GM23338 (cell line): ENCODE measurements at regions not wholly inside any gene's neighbourhood (a gene's known extent, or its start where the extent isn't known, plus 50 kb on each side); places are given as distances from the start of the nearest gene placed in this dataset.

ENCODE experiments used
- ATAC-seq: fragments of 200-7000 bp; cut with Tn5 transposase; 3 replicates; pipeline ENCODE4 v1.9.1; 2020
- DNase-seq: peaks from one replicate; pipeline ENCODE4 v3.0.0-alpha.2; 2015; ENCODE audit warnings: low spot score
- H2AFZ ChIP-seq: fragments of 200-600 bp; sonication (generic); 2 replicates; pipeline ENCODE4 v1.8.0; 2016; ENCODE audit warnings: antibody characterized with exemption, mild to moderate bottlenecking, moderate library complexity
- H3F3A ChIP-seq: fragments of 200-600 bp; sonication (generic); replicated peaks from 2 replicates; pipeline ENCODE4 v1.8.0; 2017; ENCODE audit warnings: antibody characterized with exemption, mixed run types, low read depth
- H3K27ac ChIP-seq: fragments of 200-600 bp; sonication (generic); 2 replicates; pipeline ENCODE4 v1.6.1; 2016; ENCODE audit warnings: low read depth
- H3K27me3 ChIP-seq: fragments of 200-600 bp; sonication (generic); 2 replicates; pipeline ENCODE4 v1.8.0; 2016; ENCODE audit warnings: mild to moderate bottlenecking, mixed run types, moderate library complexity; ENCODE audit not compliant: insufficient read depth
- H3K36me3 ChIP-seq: fragments of 200-600 bp; sonication (generic); 2 replicates; pipeline ENCODE4 v1.8.0; 2016; ENCODE audit warnings: mild to moderate bottlenecking; ENCODE audit not compliant: insufficient read depth
- H3K4me1 ChIP-seq: fragments of 200-600 bp; sonication (generic); 2 replicates; pipeline ENCODE4 v1.8.0; 2016; ENCODE audit warnings: mild to moderate bottlenecking, moderate library complexity; ENCODE audit not compliant: insufficient read depth
- H3K4me2 ChIP-seq: fragments of 200-600 bp; sonication (generic); 2 replicates; pipeline ENCODE4 v1.7.1; 2017; ENCODE audit warnings: mixed run types
- H3K4me3 ChIP-seq: fragments of 200-600 bp; sonication (generic); 2 replicates; pipeline ENCODE4 v1.6.1; 2016; ENCODE audit warnings: mixed run types
- H3K79me2 ChIP-seq: fragments of 200-600 bp; sonication (generic); replicated peaks from 2 replicates; pipeline ENCODE4 v1.8.0; 2017; ENCODE audit warnings: mild to moderate bottlenecking; ENCODE audit not compliant: insufficient read depth
- H3K9me2 ChIP-seq: fragments of 200-600 bp; sonication (generic); 2 replicates; pipeline ENCODE4 v1.8.0; 2017; ENCODE audit not compliant: insufficient read depth
- H4K20me1 ChIP-seq: fragments of 200-600 bp; sonication (generic); replicated peaks from 2 replicates; pipeline ENCODE4 v1.8.0; 2017; ENCODE audit warnings: mild to moderate bottlenecking; ENCODE audit not compliant: insufficient read depth
- H3K27ac Mint-ChIP-seq: 2 replicates; pipeline ENCODE4 v1.8.0; 2020; ENCODE audit warnings: inconsistent platforms, mild to moderate bottlenecking, moderate library complexity, mixed read lengths
- H3K27me3 Mint-ChIP-seq: 3 replicates; pipeline ENCODE4 v1.8.0; 2022; ENCODE audit warnings: low read depth, mild to moderate bottlenecking, moderate library complexity, mixed read lengths, inconsistent platforms; ENCODE audit not compliant: insufficient read depth, poor library complexity
- H3K36me3 Mint-ChIP-seq: 3 replicates; pipeline ENCODE4 v1.8.0; 2021; ENCODE audit warnings: low read depth, mild to moderate bottlenecking, inconsistent platforms, moderate library complexity, mixed read lengths
- H3K4me1 Mint-ChIP-seq: 3 replicates; pipeline ENCODE4 v1.8.0; 2020; ENCODE audit warnings: mild to moderate bottlenecking, inconsistent platforms, mixed read lengths
- H3K4me3 Mint-ChIP-seq: 3 replicates; pipeline ENCODE4 v1.8.0; 2021; ENCODE audit warnings: moderate library complexity, mild to moderate bottlenecking, inconsistent platforms, mixed read lengths
- H3K9me3 Mint-ChIP-seq: 3 replicates; pipeline ENCODE4 v1.8.0; 2020; ENCODE audit warnings: moderate library complexity, mild to moderate bottlenecking, inconsistent platforms, mixed read lengths
- EZH2phosphoT487 ChIP-seq: fragments of 200-600 bp; sonication (generic); IDR thresholded peaks from one replicate; pipeline ENCODE4 v1.8.1; 2018; ENCODE audit warnings: antibody characterized with exemption; ENCODE audit not compliant: unreplicated experiment
- JUNB ChIP-seq: IDR thresholded peaks from one replicate; pipeline ENCODE4 v1.6.1; 2016; ENCODE audit warnings: antibody characterized with exemption; ENCODE audit not compliant: unreplicated experiment
- NANOG ChIP-seq: IDR thresholded peaks from 2 replicates; pipeline ENCODE4 v1.6.1; 2016; ENCODE audit warnings: antibody characterized with exemption, borderline replicate concordance
- ZNF114 ChIP-seq: fragments of 250-450 bp; sonication (Bioruptor Pico); IDR thresholded peaks from 2 replicates; pipeline ENCODE4 v1.5.0; 2020; ENCODE audit warnings: mild to moderate bottlenecking, moderate library complexity
- TF ChIP-seq, protein P1 (sequence below), 2 experiments: fragments of 200-600 bp in 1 of 2; sonication (generic) in 1 of 2; conservative IDR thresholded peaks; 2 replicates each; pipeline versions ENCODE4 v1.5.1 to v1.6.1; 2016 to 2017; ENCODE audit warnings: antibody characterized with exemption in 2 of 2, low read depth in 2 of 2, mild to moderate bottlenecking in 2 of 2, moderate library complexity in 1 of 2
- TF ChIP-seq, protein P2 (sequence below): IDR thresholded peaks from one replicate; pipeline ENCODE4 v1.6.1; 2018; ENCODE audit warnings: antibody characterized with exemption; ENCODE audit not compliant: unreplicated experiment
- TF ChIP-seq, protein P3 (sequence below): IDR thresholded peaks from 2 replicates; pipeline ENCODE4 v1.6.1; 2016; ENCODE audit warnings: antibody characterized with exemption

DNA sequence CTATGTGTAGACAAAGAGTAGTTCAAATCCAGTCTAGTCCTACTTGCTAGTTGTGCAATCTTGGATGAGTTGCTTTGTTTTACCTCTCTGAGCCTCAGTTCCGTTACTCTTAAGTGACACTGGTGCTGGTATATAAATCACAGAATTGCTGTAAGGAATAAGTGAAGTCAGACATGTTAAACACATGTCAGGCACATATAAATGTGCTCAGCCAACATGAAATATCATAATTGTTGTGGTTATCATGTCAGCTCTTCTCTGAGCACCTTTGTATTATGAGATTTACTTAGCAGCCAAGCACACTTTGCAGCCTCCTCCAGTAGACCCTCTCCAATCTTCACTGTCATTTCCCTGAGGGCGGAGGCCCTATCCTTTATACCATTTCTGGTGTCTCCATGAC is 87.9 kb upstream of the PAK3 start:
- H3K27me3 ChIP-seq, result no peaks in the 10 kb centered on the region
- H3K27ac ChIP-seq, result no peak overlapping the region
- H3K4me1 Mint-ChIP-seq, result peaks cover 30% of the 10 kb centered on the region; the same call in 2 of the 3 replicates
- peaks cover 2% of the 10 kb centered on the region for H3K27me3 Mint-ChIP-seq
- no peaks in the 10 kb centered on the region for H4K20me1 ChIP-seq
- peaks cover 6% of the 10 kb centered on the region; the same call in 1 of the 2 replicates for H3K4me1 ChIP-seq
- H3K36me3 Mint-ChIP-seq, result no peaks in the 10 kb centered on the region
- no peaks in the 10 kb centered on the region for H3K9me2 ChIP-seq
- no peak for DNase-seq
- no peak for TF ChIP-seq JUNB
- no peaks in the 10 kb centered on the region for H3K9me3 Mint-ChIP-seq
- H3K4me3 Mint-ChIP-seq, result no peak overlapping the region
- no peak for ATAC-seq
- no peaks in the 10 kb centered on the region for H3F3A ChIP-seq
- no peak overlapping the region for H3K4me2 ChIP-seq
- H3K4me3 ChIP-seq, result no peak overlapping the region
- H3K27ac Mint-ChIP-seq, result no peak overlapping the region
- no peak overlapping the region for H2AFZ ChIP-seq
- H3K36me3 ChIP-seq, result no peaks in the 10 kb centered on the region
- no peaks in the 10 kb centered on the region for H3K79me2 ChIP-seq

DNA sequence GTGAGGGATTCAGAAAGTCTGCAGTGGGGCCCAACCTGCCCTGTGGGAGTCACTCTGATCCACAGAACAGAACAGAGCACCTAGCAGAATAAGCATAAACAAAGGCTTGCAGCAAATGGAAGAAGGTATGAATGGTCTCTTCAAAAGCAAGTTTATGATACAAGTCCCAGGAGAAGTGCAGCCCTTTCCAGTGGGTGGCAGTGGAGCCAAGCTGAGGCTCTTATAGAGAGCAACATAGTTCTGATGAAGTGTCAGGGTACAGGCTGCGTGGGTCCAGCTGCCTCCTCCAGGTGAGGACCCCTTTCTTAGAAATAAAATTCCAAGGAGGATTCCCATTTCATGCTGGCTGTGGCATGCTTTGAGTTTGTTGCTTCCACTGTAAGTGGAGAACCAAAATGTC is 88.8 kb upstream of the PAK3 start:
- no peak overlapping the region for H2AFZ ChIP-seq
- no peaks in the 10 kb centered on the region for H4K20me1 ChIP-seq
- H3K36me3 ChIP-seq, result no peaks in the 10 kb centered on the region
- Mint-ChIP-seq H3K4me3 (no peak overlapping the region), H3K9me3 (no peaks in the 10 kb centered on the region), H3K4me1 (peaks cover 32% of the 10 kb centered on the region; the same call in 2 of the 3 replicates), H3K36me3 (no peaks in the 10 kb centered on the region), H3K27ac (no peak overlapping the region), H3K27me3 (peaks cover 2% of the 10 kb centered on the region)
- H3K79me2 ChIP-seq, result no peaks in the 10 kb centered on the region
- no peaks in the 10 kb centered on the region for H3K9me2 ChIP-seq
- no peak overlapping the region for H3K4me3 ChIP-seq
- H3K4me2 ChIP-seq, result no peak overlapping the region
- H3K27me3 ChIP-seq, result no peaks in the 10 kb centered on the region
- H3K27ac ChIP-seq, result no peak overlapping the region
- no peak for ATAC-seq
- H3F3A ChIP-seq, result no peaks in the 10 kb centered on the region
- H3K4me1 ChIP-seq, result peaks cover 6% of the 10 kb centered on the region; the same call in 1 of the 2 replicates
- no peak for DNase-seq
- TF ChIP-seq, protein P1, sequence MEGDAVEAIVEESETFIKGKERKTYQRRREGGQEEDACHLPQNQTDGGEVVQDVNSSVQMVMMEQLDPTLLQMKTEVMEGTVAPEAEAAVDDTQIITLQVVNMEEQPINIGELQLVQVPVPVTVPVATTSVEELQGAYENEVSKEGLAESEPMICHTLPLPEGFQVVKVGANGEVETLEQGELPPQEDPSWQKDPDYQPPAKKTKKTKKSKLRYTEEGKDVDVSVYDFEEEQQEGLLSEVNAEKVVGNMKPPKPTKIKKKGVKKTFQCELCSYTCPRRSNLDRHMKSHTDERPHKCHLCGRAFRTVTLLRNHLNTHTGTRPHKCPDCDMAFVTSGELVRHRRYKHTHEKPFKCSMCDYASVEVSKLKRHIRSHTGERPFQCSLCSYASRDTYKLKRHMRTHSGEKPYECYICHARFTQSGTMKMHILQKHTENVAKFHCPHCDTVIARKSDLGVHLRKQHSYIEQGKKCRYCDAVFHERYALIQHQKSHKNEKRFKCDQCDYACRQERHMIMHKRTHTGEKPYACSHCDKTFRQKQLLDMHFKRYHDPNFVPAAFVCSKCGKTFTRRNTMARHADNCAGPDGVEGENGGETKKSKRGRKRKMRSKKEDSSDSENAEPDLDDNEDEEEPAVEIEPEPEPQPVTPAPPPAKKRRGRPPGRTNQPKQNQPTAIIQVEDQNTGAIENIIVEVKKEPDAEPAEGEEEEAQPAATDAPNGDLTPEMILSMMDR (conservative IDR thresholded peaks at IDR 0.05; ENCODE audit: low read depth in 2 of 2), result no peak
- TF ChIP-seq, protein P2, sequence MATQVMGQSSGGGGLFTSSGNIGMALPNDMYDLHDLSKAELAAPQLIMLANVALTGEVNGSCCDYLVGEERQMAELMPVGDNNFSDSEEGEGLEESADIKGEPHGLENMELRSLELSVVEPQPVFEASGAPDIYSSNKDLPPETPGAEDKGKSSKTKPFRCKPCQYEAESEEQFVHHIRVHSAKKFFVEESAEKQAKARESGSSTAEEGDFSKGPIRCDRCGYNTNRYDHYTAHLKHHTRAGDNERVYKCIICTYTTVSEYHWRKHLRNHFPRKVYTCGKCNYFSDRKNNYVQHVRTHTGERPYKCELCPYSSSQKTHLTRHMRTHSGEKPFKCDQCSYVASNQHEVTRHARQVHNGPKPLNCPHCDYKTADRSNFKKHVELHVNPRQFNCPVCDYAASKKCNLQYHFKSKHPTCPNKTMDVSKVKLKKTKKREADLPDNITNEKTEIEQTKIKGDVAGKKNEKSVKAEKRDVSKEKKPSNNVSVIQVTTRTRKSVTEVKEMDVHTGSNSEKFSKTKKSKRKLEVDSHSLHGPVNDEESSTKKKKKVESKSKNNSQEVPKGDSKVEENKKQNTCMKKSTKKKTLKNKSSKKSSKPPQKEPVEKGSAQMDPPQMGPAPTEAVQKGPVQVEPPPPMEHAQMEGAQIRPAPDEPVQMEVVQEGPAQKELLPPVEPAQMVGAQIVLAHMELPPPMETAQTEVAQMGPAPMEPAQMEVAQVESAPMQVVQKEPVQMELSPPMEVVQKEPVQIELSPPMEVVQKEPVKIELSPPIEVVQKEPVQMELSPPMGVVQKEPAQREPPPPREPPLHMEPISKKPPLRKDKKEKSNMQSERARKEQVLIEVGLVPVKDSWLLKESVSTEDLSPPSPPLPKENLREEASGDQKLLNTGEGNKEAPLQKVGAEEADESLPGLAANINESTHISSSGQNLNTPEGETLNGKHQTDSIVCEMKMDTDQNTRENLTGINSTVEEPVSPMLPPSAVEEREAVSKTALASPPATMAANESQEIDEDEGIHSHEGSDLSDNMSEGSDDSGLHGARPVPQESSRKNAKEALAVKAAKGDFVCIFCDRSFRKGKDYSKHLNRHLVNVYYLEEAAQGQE, result no peak
- TF ChIP-seq ZNF114 (CRISPR knock-in tag), result no peak
- no peak for TF ChIP-seq EZH2phosphoT487
- no peak for TF ChIP-seq NANOG
- TF ChIP-seq, protein P3, sequence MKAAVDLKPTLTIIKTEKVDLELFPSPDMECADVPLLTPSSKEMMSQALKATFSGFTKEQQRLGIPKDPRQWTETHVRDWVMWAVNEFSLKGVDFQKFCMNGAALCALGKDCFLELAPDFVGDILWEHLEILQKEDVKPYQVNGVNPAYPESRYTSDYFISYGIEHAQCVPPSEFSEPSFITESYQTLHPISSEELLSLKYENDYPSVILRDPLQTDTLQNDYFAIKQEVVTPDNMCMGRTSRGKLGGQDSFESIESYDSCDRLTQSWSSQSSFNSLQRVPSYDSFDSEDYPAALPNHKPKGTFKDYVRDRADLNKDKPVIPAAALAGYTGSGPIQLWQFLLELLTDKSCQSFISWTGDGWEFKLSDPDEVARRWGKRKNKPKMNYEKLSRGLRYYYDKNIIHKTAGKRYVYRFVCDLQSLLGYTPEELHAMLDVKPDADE, result no peak
